Mesenchymal stem cell (in vitro differentiated cells and primary cell): ENCODE measurements at regions not wholly inside any gene's neighbourhood (a gene's known extent, or its start where the extent isn't known, plus 50 kb on each side); places are given as distances from the start of the nearest gene placed in this dataset.

ENCODE experiments used
- DNase-seq: peaks from one replicate; pipeline ENCODE4 v3.0.0-alpha.2; 2013
- H2AFZ ChIP-seq: one replicate; pipeline ENCODE4 v1.6.1; 2013; ENCODE audit warnings: low read depth, mild to moderate bottlenecking, control low read depth, inconsistent platforms, low read length, moderate library complexity
- H2AK5ac ChIP-seq: 2 replicates; pipeline ENCODE4 v1.6.1; 2013; ENCODE audit warnings: low read length, moderate library complexity, mild to moderate bottlenecking, inconsistent platforms; ENCODE audit not compliant: severe bottlenecking
- H2BK120ac ChIP-seq: one replicate; pipeline ENCODE4 v1.6.1; 2013; ENCODE audit warnings: low read depth, mild to moderate bottlenecking, inconsistent platforms, low read length, moderate library complexity
- H2BK12ac ChIP-seq, 2 experiments: one replicate each; pipeline ENCODE4 v1.6.1; 2013; ENCODE audit warnings: inconsistent platforms in 2 of 2, low read length in 2 of 2, mild to moderate bottlenecking in 2 of 2, moderate library complexity in 2 of 2, control low read depth in 1 of 2
- H2BK15ac ChIP-seq: one replicate; pipeline ENCODE4 v1.6.1; 2013; ENCODE audit warnings: mild to moderate bottlenecking, low read depth, inconsistent platforms; ENCODE audit not compliant: poor library complexity, severe bottlenecking
- H2BK5ac ChIP-seq: 2 replicates; pipeline ENCODE4 v1.6.1; 2013; ENCODE audit warnings: low read depth, mild to moderate bottlenecking, low read length, control low read depth, inconsistent platforms; ENCODE audit not compliant: poor library complexity, severe bottlenecking
- H3K14ac ChIP-seq, 2 experiments: one replicate each; pipeline ENCODE4 v1.6.1; 2013; ENCODE audit warnings: inconsistent platforms in 2 of 2, low read length in 2 of 2, control low read depth in 1 of 2, mild to moderate bottlenecking in 1 of 2, moderate library complexity in 1 of 2
- H3K18ac ChIP-seq, 2 experiments: one replicate each; pipeline ENCODE4 v1.6.1; 2013; ENCODE audit warnings: inconsistent platforms in 2 of 2, low read length in 2 of 2, control low read depth in 1 of 2, low read depth in 1 of 2, mild to moderate bottlenecking in 1 of 2
- H3K23ac ChIP-seq, 2 experiments: one replicate each; pipeline ENCODE4 v1.6.1; 2013; ENCODE audit warnings: inconsistent platforms in 2 of 2, low read length in 2 of 2, mild to moderate bottlenecking in 2 of 2, moderate library complexity in 2 of 2, control low read depth in 1 of 2
- H3K27ac ChIP-seq: 2 replicates; pipeline ENCODE4 v1.5.1; 2013; ENCODE audit warnings: mild to moderate bottlenecking, moderate library complexity, low read length, control low read depth, inconsistent platforms; ENCODE audit not compliant: poor library complexity, severe bottlenecking
- H3K27me3 ChIP-seq, 2 experiments: 2 replicates each; pipeline versions ENCODE4 v1.6.1 to v1.7.0; 2013; ENCODE audit warnings: low read length in 2 of 2, mild to moderate bottlenecking in 2 of 2, moderate library complexity in 2 of 2, control low read depth in 1 of 2, inconsistent platforms in 1 of 2; ENCODE audit not compliant: control insufficient read depth in 1 of 2, insufficient read depth in 1 of 2
- H3K36me3 ChIP-seq, 2 experiments: 2 replicates each; pipeline versions ENCODE4 v1.6.1 to v1.7.0; 2013; ENCODE audit warnings: low read length in 2 of 2, control low read depth in 1 of 2, inconsistent platforms in 1 of 2, low read depth in 1 of 2, mild to moderate bottlenecking in 1 of 2; ENCODE audit not compliant: insufficient read depth in 2 of 2, control insufficient read depth in 1 of 2
- H3K4ac ChIP-seq, 2 experiments: one replicate each; pipeline ENCODE4 v1.6.1; 2013; ENCODE audit warnings: inconsistent platforms in 2 of 2, low read length in 2 of 2, mild to moderate bottlenecking in 2 of 2, moderate library complexity in 2 of 2, control low read depth in 1 of 2, low read depth in 1 of 2
- H3K4me1 ChIP-seq: 2 replicates; pipeline ENCODE4 v1.6.1; 2013; ENCODE audit warnings: low read depth, low read length, control low read depth; ENCODE audit not compliant: control insufficient read depth, insufficient read depth
- H3K4me2 ChIP-seq: 2 replicates; pipeline ENCODE4 v1.6.1; 2013; ENCODE audit warnings: low read length, mild to moderate bottlenecking, inconsistent platforms; ENCODE audit not compliant: poor library complexity, severe bottlenecking
- H3K4me3 ChIP-seq, 2 experiments: 2 replicates each; pipeline versions ENCODE4 v1.5.1 to v1.7.0; 2013; ENCODE audit warnings: low read length in 2 of 2, mild to moderate bottlenecking in 2 of 2, control low read depth in 1 of 2, low read depth in 1 of 2; ENCODE audit not compliant: insufficient read depth in 1 of 2
- H3K79me1 ChIP-seq: replicated peaks from 2 replicates; pipeline ENCODE4 v1.6.1; 2013; ENCODE audit warnings: mild to moderate bottlenecking, control low read depth, low read length, inconsistent platforms; ENCODE audit not compliant: poor library complexity, severe bottlenecking
- H3K9ac ChIP-seq: 2 replicates; pipeline ENCODE4 v1.7.0; 2013; ENCODE audit warnings: mild to moderate bottlenecking, low read length, moderate library complexity
- H3K9me3 ChIP-seq: 2 replicates; pipeline ENCODE4 v1.7.0; 2013; ENCODE audit warnings: mild to moderate bottlenecking, low read length; ENCODE audit not compliant: control insufficient read depth
- H4K8ac ChIP-seq: one replicate; pipeline ENCODE4 v1.6.1; 2013; ENCODE audit warnings: inconsistent platforms, mild to moderate bottlenecking, low read length, moderate library complexity
- H4K91ac ChIP-seq: one replicate; pipeline ENCODE4 v1.6.1; 2013; ENCODE audit warnings: mild to moderate bottlenecking, low read length, inconsistent platforms
- WGBS: methylation state at CpG from one replicate; pipeline ENCODE4 v1.1.7; 2013; ENCODE audit warnings: mixed read lengths; 5-methylcytosine and 5-hydroxymethylcytosine counted together

DNA sequence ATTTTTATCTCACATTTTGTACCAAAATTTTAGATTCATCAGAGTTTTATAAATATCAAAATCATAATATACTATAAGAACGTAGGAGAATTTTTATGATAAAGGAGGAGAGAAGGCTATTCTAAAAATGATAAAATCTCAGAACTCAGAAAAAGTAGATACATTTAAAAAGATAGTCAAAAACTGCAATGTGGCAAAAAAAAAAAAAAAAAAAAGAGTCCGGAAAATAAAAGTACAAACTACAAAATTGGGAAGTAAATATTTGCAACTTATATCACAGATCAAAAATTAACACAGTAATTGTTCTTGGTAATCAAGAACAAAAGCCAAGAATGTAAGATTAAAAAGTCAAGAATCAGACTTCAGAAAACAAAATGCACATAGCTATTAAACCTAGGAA is 332.1 kb downstream of the MCTP2 start:
- H2BK120ac ChIP-seq, result no peak overlapping the region
- no peak overlapping the region for H3K23ac ChIP-seq
- no peak overlapping the region for H3K27ac ChIP-seq
- H3K4me3 ChIP-seq, result no peak overlapping the region
- DNase-seq, result no peak
- H2BK12ac ChIP-seq, result no peak overlapping the region
- H3K18ac ChIP-seq, result no peak overlapping the region
- no peak overlapping the region for H2AK5ac ChIP-seq
- WGBS, result no CpG with 5 or more reads among the region's 2 CpGs
- H3K9ac ChIP-seq, result no peak overlapping the region
- no peak overlapping the region for H3K4me2 ChIP-seq
- no peak overlapping the region for H4K91ac ChIP-seq
- peaks cover 9% of the 10 kb centered on the region for H3K9me3 ChIP-seq
- no peaks in the 10 kb centered on the region for H3K27me3 ChIP-seq
- H4K8ac ChIP-seq, result no peak overlapping the region
- no peaks in the 10 kb centered on the region for H3K79me1 ChIP-seq
- no peak overlapping the region for H3K4ac ChIP-seq
- no peaks in the 10 kb centered on the region for H3K36me3 ChIP-seq
- no peak overlapping the region for H2BK5ac ChIP-seq
- no peaks in the 10 kb centered on the region for H3K4me1 ChIP-seq
- H2BK15ac ChIP-seq, result no peak overlapping the region
- H3K14ac ChIP-seq, result no peak overlapping the region
- H2AFZ ChIP-seq, result no peak overlapping the region

DNA sequence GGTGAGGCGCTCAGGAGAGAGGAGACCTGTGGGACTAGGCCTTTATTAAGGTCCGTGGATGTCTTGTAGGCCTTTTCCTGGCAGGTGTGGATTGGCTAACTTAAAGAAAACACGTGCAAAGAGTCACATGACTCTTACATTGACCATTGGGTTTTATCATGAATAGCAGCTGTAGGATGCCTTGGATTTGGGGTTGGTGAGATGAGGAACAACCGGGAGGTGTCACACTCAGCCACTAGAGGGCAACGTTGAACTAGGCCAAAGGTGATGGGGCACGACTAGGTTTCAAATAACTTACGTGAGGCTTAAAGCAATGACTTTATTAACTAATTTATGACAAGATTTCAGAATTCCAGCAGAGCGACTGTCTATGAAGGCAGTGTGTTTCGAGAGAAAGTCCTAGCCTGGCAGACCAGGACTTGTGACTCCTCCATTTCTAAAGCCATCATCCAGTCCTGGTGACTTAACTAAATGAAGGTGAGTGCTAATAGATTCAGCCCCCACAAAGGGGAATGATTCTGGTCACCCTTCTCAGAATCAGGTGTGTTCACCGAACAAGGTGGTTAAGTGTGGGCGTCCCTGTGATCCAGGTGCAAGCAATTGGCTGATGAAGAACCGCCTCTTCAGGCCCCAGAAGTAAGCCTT is 345.6 kb downstream of the MCTP2 start:
- 57% methylated on average over 12 of the region's 12 CpGs for WGBS
- Histone ChIP-seq H3K9me3 (no peaks in the 10 kb centered on the region), H2BK5ac (no peak overlapping the region), H4K8ac (no peak overlapping the region), H2BK15ac (no peak overlapping the region), H3K4me3 (no peak overlapping the region), H3K14ac (no peak overlapping the region), H2AK5ac (no peak overlapping the region), H3K79me1 (no peaks in the 10 kb centered on the region), H2BK120ac (no peak overlapping the region), H3K4ac (no peak overlapping the region), H2AFZ (no peak overlapping the region), H3K23ac (no peak overlapping the region), H3K4me1 (no peaks in the 10 kb centered on the region), H4K91ac (no peak overlapping the region), H3K18ac (no peak overlapping the region), H3K36me3 (no peaks in the 10 kb centered on the region), H2BK12ac (no peak overlapping the region), H3K4me2 (no peak overlapping the region), H3K9ac (no peak overlapping the region), H3K27ac (no peak overlapping the region), H3K27me3 (peaks cover 0 to 3% of the 10 kb centered on the region in 2 experiments)
- no peak for DNase-seq

- Histone ChIP-seq H2BK120ac (no peak overlapping the region), H2AFZ (no peak overlapping the region), H3K4ac (no peak overlapping the region), H3K79me1 (no peaks in the 10 kb centered on the region), H2AK5ac (no peak overlapping the region), H2BK5ac (no peak overlapping the region), H4K8ac (no peak overlapping the region), H2BK12ac (no peak overlapping the region), H3K23ac (no peak overlapping the region), H3K27me3 (peaks cover 0 to 3% of the 10 kb centered on the region in 2 experiments), H4K91ac (no peak overlapping the region), H3K27ac (no peak overlapping the region), H3K9me3 (no peaks in the 10 kb centered on the region), H3K4me2 (no peak overlapping the region), H3K9ac (no peak overlapping the region), H3K4me1 (no peaks in the 10 kb centered on the region), H3K14ac (no peak overlapping the region), H3K4me3 (no peak overlapping the region), H3K36me3 (no peaks in the 10 kb centered on the region), H3K18ac (no peak overlapping the region), H2BK15ac (no peak overlapping the region)
- DNase-seq, result no peak
- 89% methylated on average over 4 of the region's 5 CpGs for WGBS
Observed at GRCh38 chr15:94579286-94579685, 347.9 kb downstream of the MCTP2 start.

GRCh38 chr15:94580211-94580885 is 349.0 kb downstream of the MCTP2 start:
- no peak overlapping the region for H3K4me3 ChIP-seq
- H3K23ac ChIP-seq, result no peak overlapping the region
- H2BK120ac ChIP-seq, result no peak overlapping the region
- no peak overlapping the region for H3K9ac ChIP-seq
- no peak overlapping the region for H3K18ac ChIP-seq
- H3K4ac ChIP-seq, result no peak overlapping the region
- H4K8ac ChIP-seq, result no peak overlapping the region
- no peak overlapping the region for H4K91ac ChIP-seq
- no peak overlapping the region for H3K14ac ChIP-seq
- no peak overlapping the region for H2AFZ ChIP-seq
- no peak overlapping the region for H3K27ac ChIP-seq
- no peak overlapping the region for H2BK15ac ChIP-seq
- H3K27me3 ChIP-seq, result peaks cover 0 to 3% of the 10 kb centered on the region in 2 experiments
- 66% methylated on average over 9 of the region's 12 CpGs for WGBS
- no peak overlapping the region for H2BK12ac ChIP-seq
- no peak overlapping the region for H3K4me2 ChIP-seq
- no peak overlapping the region for H2BK5ac ChIP-seq
- no peaks in the 10 kb centered on the region for H3K9me3 ChIP-seq
- H3K36me3 ChIP-seq, result no peaks in the 10 kb centered on the region
- H3K79me1 ChIP-seq, result no peaks in the 10 kb centered on the region
- H3K4me1 ChIP-seq, result no peaks in the 10 kb centered on the region
- DNase-seq, result no peak
- no peak overlapping the region for H2AK5ac ChIP-seq
